SJSA1 (cell line): ENCODE measurements at regions not wholly inside any gene's neighbourhood (a gene's known extent, or its start where the extent isn't known, plus 50 kb on each side); places are given as distances from the start of the nearest gene placed in this dataset.

ENCODE experiments used
- DNase-seq, 2 experiments: peaks; one replicate each; pipeline ENCODE4 v3.0.0-alpha.2; 2015 to 2020; ENCODE audit warnings: low spot score in 2 of 2, low read depth in 1 of 2
- H3K27ac ChIP-seq: fragments of 250-450 bp; sonication (Bioruptor Pico); 2 replicates; pipeline ENCODE4 v1.5.1; 2020; ENCODE audit warnings: mild to moderate bottlenecking, moderate library complexity
- H3K27me3 ChIP-seq: fragments of 250-450 bp; sonication (Bioruptor Pico); replicated peaks from 2 replicates; pipeline ENCODE4 v1.5.1; 2020; ENCODE audit warnings: mild to moderate bottlenecking, moderate library complexity
- H3K36me3 ChIP-seq: fragments of 250-450 bp; sonication (Bioruptor Pico); 2 replicates; pipeline ENCODE4 v1.5.1; 2020; ENCODE audit warnings: mild to moderate bottlenecking
- H3K4me1 ChIP-seq: fragments of 250-450 bp; sonication (Bioruptor Pico); replicated peaks from 2 replicates; pipeline ENCODE4 v1.6.1; 2021; ENCODE audit warnings: mild to moderate bottlenecking
- H3K4me3 ChIP-seq: fragments of 250-450 bp; sonication (Bioruptor Pico); 2 replicates; pipeline ENCODE4 v1.5.1; 2020; ENCODE audit warnings: mild to moderate bottlenecking
- H3K9me3 ChIP-seq: fragments of 250-450 bp; sonication (Bioruptor Pico); replicated peaks from 2 replicates; pipeline ENCODE4 v1.5.1; 2020; ENCODE audit warnings: mild to moderate bottlenecking

DNA sequence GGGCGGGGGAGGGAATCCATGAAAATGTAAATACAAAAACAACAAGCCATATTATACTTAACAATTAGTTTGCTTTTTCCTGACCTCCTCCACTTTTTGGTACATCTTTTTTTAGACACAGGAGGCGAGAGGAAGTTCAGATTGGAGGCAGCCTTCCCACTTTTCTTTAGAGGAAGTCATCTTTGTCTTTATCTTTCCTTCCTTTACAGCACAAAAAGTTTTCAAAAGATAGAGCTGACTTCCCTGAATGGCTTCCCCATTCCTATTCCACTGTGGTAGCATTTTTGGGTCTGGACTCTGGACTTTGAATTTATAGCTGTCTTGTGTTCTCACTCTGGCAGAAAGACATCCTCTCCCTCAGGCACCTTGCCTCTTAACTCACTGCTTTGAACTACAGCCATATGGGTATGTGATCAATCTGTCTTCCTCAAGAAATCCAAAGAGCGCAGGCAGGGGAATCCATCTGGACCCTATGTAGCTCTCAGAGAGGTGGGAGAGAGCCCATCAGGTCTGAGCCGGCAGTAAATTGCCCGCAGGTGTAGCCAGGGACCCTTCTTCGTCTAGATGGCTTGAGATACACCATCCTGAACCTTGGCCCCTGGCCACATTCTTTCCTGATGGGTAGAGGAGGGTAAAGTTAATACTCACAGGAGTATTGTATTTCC is 101.9 kb downstream of the AQP4 start:
- Histone ChIP-seq H3K36me3 (no peaks in the 10 kb centered on the region), H3K4me1 (no peaks in the 10 kb centered on the region)

DNA sequence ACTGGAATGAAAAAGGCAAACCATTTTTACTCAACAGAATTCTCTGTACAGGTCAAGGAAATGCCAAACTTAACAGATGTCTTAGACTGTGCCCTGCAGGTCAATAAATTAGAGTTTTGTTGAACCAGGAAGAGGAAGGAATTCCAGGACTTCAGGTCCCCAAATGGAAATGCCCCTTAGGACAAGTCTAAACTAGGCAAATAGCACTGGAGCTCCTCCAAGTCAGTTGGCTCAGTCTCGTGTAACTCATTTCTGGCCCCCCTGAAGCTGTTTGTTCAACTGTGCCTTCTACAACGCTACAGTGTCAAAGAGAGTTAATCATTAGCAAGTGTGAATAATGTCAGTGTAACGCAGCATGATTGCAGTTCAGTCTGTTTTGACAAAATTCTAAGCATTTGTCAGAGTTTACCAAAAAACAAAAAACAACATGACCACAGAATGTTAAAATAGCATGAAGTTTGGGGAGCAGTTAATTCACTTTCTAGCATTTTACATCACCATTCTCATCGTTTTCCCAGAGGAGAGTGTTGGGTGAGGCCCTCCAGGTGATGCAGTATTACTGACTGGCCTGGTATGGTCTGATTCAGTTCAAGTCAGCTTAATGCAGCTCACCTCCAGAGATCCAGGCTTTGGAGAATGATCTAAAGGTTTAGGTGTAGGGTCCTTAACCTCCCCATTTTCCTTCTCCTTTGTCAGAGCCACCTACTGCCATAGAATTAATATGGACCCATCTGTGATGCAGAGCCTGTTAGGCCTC is 108.1 kb downstream of the AQP4 start:
- Histone ChIP-seq H3K36me3 (no peaks in the 10 kb centered on the region), H3K27me3 (no peaks in the 10 kb centered on the region), H3K27ac (no peak overlapping the region), H3K4me1 (no peaks in the 10 kb centered on the region), H3K9me3 (no peaks in the 10 kb centered on the region), H3K4me3 (no peak overlapping the region)
- DNase-seq: no peak

More for the DNA sequence above, 101.9 kb downstream of the AQP4 start:
- Histone ChIP-seq H3K27me3 (no peaks in the 10 kb centered on the region), H3K27ac (no peak overlapping the region), H3K9me3 (no peaks in the 10 kb centered on the region; the same call in 1 of the 2 replicates), H3K4me3 (no peak overlapping the region)
- DNase-seq: no peak

DNA sequence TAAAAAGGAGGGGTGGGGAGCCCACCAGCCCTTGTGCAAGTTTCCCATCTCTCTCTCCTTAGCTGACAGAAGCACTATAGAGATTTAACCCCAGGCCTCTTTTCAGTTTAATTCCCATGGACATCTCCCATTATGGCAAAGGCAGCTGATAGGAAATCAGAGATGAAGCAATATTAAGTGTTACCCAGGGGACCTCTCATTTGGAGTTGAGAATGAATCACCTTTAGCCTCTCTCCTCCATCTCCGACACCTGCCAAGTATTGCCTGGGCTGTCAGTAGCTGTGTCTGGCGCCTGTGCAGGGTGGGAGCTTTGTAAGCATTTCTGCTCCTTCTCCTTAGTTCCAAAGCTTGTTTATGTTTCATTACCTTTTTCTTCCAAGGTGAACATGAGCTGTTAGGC is 109.0 kb downstream of the AQP4 start:
- DNase-seq: no peak
- Histone ChIP-seq H3K4me1 (no peaks in the 10 kb centered on the region), H3K36me3 (no peaks in the 10 kb centered on the region), H3K9me3 (no peaks in the 10 kb centered on the region), H3K27me3 (no peaks in the 10 kb centered on the region), H3K4me3 (no peak overlapping the region), H3K27ac (no peak overlapping the region)

DNA sequence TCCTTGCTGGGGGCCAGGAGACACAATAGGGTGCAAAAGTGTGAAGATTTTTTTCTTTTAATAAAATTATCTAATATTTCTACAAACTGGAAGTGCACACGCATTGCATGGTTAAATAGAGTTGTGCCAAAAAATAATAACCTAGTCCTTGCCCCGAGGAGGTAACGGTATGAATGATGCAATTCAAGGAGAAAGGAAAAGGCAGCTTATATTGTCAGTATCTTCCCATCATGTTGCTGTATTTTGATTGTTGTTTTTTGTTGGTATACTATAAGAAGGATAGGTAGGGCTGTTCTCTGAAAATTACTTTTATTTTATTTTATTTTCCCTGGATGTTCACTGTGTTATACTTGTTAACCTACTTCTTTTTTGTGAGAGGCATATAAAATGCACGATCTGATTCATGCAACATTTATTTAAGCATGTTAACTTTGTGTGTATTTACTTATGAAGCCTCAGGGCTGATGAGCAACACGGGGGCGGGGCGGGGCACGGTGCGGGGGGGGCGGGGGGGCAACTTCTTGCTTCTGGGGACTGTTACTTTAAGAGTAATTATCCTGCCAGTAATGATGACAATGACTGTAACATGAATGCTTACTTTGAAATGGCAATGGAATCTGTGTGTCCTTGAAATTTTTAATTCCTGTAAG is 118.6 kb downstream of the AQP4 start:
- peak; percentile 45 to 72 for DNase-seq
- Histone ChIP-seq H3K4me1 (peaks cover 26% of the 10 kb centered on the region), H3K27ac (peak overlapping the region; percentile 93), H3K4me3 (peak overlapping the region; percentile 7), H3K9me3 (no peaks in the 10 kb centered on the region), H3K27me3 (no peaks in the 10 kb centered on the region), H3K36me3 (no peaks in the 10 kb centered on the region)

DNA sequence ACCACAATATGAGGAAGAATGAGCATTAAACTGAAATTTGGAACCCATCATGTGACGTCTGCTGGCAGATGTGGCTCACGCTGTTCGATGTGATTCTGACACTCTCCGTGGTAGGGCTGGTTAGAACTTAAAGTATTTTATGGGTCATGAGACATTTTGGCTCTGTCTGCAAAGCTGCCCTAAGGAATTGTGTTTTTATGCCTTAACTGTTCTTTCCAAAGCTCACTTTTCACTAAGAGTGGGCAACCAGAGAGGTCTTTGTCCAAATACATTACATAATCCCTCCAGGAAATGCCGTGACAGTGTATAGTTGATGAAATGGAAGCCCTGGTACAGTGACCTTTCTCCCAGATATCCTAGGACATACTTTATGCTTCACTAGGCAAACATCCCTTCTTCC is 119.1 kb downstream of the AQP4 start:
- Histone ChIP-seq H3K4me3 (peak overlapping the region; percentile 7), H3K4me1 (peaks cover 26% of the 10 kb centered on the region), H3K27ac (peak overlapping the region; percentile 93), H3K27me3 (no peaks in the 10 kb centered on the region), H3K36me3 (no peaks in the 10 kb centered on the region), H3K9me3 (no peaks in the 10 kb centered on the region)
- peak; percentile 48 to 80 for DNase-seq

DNA sequence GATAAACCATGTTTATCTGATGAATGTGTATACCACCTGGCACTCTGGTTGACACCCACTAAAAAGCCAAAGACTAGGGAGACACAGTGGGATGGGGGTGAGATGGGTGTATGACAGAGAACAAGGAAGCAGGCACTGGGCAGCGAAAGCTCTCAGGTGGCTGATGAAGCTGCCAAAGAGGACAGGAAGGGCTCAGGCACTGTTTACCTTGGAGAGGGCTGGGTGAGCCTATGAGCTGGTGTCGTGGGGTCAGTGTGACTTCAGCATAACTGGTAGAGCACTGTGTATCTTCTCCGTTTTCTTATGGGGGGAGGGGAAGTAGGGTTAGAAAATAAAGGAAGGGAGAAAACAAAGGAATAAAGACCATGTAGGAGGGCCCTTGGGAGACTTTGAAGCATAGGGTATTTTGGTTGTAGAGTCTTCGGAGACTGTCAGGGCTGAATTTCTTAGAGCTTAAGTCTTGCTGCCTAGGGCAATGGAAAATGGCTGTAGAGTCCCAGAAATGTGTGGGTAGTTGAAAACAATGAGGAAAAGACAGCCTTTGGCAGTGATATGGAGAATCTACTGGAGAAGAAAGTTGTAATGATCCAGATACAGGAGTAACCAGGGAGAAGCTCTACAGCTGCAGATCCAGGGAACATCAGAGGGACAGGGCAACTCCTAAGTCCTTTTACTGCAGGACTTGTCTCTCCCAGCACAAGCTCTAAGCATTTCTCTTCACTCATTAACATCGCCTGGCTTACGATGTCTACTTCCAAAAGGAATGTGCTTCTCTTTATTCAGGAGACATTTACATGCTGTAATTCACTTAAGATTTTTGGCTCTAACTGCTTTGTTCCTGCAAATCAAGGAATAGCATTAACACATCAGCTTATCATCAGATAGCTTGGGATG is 120.0 kb downstream of the AQP4 start:
- no peak overlapping the region for H3K4me3 ChIP-seq
- peak in 1 of 2 experiments; percentile 4 for DNase-seq
- peak overlapping the region; percentile 93 for H3K27ac ChIP-seq
- H3K9me3 ChIP-seq: no peaks in the 10 kb centered on the region
- H3K27me3 ChIP-seq: no peaks in the 10 kb centered on the region
- H3K36me3 ChIP-seq: no peaks in the 10 kb centered on the region
- peaks cover 26% of the 10 kb centered on the region for H3K4me1 ChIP-seq

DNA sequence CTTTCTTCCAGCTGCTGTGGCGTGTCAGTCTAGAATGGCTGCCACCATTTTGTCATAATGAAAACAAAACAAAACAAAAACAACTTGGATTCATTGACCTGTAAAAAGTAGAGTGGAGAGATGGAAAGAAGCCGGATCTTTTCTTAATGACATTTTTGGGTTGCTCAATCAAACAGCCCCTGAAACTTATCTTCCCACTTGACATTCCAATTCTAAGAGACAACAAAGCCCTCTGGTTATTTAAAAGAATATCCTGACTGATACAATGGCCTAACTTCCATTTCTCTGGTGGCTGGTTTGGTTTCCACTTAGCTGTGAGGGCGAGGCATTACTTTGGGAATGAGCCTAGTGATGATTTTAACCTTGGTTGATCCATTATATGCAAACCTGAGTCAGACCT is 123.7 kb downstream of the AQP4 start:
- H3K4me1 ChIP-seq: peaks cover 19% of the 10 kb centered on the region
- no peak overlapping the region for H3K4me3 ChIP-seq
- no peak overlapping the region for H3K27ac ChIP-seq
- H3K27me3 ChIP-seq: no peaks in the 10 kb centered on the region; the same call in 1 of the 2 replicates
- H3K9me3 ChIP-seq: no peaks in the 10 kb centered on the region
- H3K36me3 ChIP-seq: no peaks in the 10 kb centered on the region
- DNase-seq: no peak

DNA sequence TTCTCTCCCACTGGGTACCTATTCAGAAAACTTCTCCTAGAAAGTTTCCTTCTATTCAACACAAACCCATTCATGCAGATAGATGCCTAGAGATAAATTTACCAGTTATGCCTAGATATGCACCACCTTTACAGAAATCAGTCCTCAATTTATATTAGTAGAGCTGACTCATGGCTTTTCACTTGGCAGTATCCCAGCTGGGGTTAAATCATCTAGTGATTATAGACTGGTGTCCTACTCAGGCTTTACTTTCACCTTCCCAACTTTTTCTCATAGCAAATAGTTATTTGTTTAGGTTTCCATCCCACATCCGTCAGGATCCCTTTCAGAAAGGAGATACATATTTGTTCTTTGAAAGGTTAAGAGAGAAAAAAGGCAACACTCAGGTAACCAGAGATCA is 124.5 kb downstream of the AQP4 start:
- Histone ChIP-seq H3K36me3 (no peaks in the 10 kb centered on the region), H3K4me3 (no peak overlapping the region), H3K9me3 (no peaks in the 10 kb centered on the region), H3K4me1 (peaks cover 12% of the 10 kb centered on the region), H3K27me3 (no peaks in the 10 kb centered on the region; the same call in 1 of the 2 replicates), H3K27ac (no peak overlapping the region)
- DNase-seq: no peak

DNA sequence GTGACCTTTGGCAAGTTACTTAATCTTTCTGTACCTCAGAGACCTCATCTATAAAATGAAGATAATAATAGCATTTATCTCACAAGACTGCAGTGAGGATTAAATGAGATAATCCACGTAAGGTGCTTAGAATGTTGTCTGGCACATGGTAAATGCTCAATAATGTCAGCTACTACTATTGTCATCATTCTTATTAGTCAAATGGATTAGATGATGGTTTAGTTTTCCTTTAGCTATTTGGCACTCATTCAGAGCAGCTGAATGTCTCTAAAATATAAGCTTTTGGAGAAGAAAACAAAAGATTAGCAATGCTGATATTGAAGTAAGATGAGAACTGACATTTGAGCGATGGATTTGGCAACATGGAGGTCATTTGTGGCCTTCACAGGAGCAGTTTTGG is 125.1 kb downstream of the AQP4 start:
- no peaks in the 10 kb centered on the region for H3K36me3 ChIP-seq
- H3K4me3 ChIP-seq: no peak overlapping the region
- H3K27me3 ChIP-seq: no peaks in the 10 kb centered on the region; the same call in 1 of the 2 replicates
- H3K9me3 ChIP-seq: no peaks in the 10 kb centered on the region
- no peak overlapping the region for H3K27ac ChIP-seq
- H3K4me1 ChIP-seq: peaks cover 5% of the 10 kb centered on the region
- no peak for DNase-seq

DNA sequence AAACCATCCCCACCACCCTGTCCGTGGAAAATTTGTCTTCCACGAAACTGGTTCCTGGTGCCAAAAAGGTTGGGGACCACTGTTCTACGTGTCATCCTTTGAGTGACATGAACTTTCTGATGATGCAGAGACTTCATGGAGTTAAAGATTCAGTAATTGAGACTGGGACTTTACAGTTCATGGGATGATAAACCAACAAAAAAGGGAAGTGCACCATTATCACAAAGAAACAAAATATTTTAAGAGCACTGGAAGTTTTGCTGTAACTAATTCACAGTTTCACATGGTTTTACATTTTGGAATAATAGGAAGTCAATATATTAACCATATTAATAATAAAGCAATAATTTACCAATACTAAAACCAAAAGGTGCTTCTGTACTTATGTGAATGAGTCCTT is 126.8 kb downstream of the AQP4 start:
- Histone ChIP-seq H3K4me1 (no peaks in the 10 kb centered on the region), H3K27ac (no peak overlapping the region)
- no peak for DNase-seq

DNA sequence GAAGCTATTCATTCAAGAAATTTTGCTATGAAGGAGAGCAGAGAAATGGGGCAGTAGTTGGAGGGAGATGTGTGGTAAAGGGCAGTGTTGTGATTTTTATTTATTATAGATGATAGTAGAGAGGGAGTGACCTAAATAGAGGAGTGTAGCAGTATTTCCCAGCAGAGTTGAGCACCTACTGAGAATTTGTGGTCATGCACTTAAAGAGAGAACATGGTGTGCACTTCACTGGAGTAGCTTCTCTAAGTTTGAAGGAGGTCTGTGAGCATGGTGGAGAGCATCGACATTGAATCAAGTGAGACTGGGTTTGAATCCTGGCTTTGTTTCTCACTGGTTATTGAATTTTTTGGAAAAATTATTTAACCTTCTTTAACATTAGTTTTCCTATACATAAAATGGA is 129.2 kb downstream of the AQP4 start:
- Histone ChIP-seq H3K4me3 (no peak overlapping the region), H3K27me3 (no peaks in the 10 kb centered on the region; the same call in 1 of the 2 replicates), H3K36me3 (no peaks in the 10 kb centered on the region), H3K4me1 (no peaks in the 10 kb centered on the region), H3K27ac (no peak overlapping the region), H3K9me3 (no peaks in the 10 kb centered on the region)
- no peak for DNase-seq

More for the DNA sequence above, 126.8 kb downstream of the AQP4 start:
- no peaks in the 10 kb centered on the region for H3K36me3 ChIP-seq
- H3K27me3 ChIP-seq: no peaks in the 10 kb centered on the region; the same call in 1 of the 2 replicates
- no peak overlapping the region for H3K4me3 ChIP-seq
- no peaks in the 10 kb centered on the region for H3K9me3 ChIP-seq

DNA sequence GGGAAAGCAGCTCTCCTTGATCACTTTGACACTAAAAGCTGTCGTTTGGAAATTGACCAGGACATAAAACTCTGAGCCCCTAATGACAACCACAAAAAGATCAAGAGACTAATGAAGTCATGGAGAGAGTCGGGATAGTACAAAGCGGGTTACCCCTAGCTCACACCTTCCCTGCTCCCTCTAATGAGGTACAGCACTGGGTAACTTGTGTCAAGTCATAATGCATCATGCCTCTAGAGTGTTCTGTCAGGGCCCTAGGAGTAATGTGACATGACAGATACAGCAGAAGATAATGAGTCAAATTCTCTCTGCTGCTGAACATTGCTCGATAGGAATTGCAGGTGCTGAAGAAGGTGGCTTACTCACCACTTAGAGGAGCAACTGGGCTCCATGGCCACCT is 130.7 kb downstream of the AQP4 start:
- H3K4me3 ChIP-seq: no peak overlapping the region
- H3K36me3 ChIP-seq: no peaks in the 10 kb centered on the region
- H3K9me3 ChIP-seq: no peaks in the 10 kb centered on the region
- H3K4me1 ChIP-seq: no peaks in the 10 kb centered on the region
- H3K27me3 ChIP-seq: no peaks in the 10 kb centered on the region
- no peak overlapping the region for H3K27ac ChIP-seq
- DNase-seq: no peak

DNA sequence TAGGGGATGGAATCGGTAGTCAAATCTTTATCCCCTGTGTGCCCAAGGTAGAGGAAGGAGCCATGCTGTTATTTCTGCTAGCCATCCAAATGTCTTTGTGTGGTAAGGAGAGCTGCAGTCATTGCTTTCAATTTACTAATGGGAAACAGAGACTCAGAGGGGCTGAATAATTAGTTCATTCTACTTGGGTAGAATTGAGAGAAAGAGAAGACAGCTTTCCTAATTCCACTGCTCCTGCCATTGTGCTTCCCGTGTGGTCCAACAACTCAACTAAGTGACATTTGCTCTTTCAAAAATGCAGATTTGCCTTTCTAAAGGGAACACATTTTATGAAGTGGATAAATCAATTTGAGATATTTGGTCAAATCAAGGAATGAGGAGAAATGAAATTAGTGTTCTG is 136.1 kb downstream of the AQP4 start:
- Histone ChIP-seq H3K4me1 (peaks cover 11% of the 10 kb centered on the region), H3K4me3 (no peak overlapping the region), H3K36me3 (no peaks in the 10 kb centered on the region), H3K9me3 (no peaks in the 10 kb centered on the region), H3K27me3 (no peaks in the 10 kb centered on the region), H3K27ac (no peak overlapping the region)
- no peak for DNase-seq
